ENCODE measurements at regions not wholly inside any gene's neighbourhood (a gene's known extent, or its start where the extent isn't known, plus 50 kb on each side); places are given as distances from the start of the nearest gene placed in this dataset.
"Not testable (repeated sequence)": the region's sequence is repeated elsewhere in the genome, so short reads cannot be mapped to it uniquely, and the experiment has no call there.

DNA sequence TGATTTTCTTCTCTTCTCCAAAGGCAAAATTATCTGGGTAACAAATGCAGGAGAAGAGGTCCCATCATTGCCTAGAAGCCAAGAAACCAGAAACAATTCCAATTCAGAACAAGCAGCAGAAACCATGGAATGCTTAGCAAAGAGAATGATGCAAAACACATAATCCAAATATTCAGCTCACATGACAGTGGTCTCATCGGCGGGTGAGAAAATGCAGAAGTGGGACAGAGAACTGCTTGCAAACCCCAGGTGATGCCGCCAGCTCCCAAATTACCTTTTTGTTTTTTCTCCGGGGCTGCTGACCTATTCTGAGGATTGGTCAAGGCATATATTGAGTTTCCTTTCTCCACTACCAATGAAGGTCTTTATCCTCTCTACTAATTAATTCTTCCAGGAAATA lies 99.7 kb downstream of the ZNF22 start:
- TF ChIP-seq FOXJ3 (CRISPR knock-in tag; IDR thresholded peaks at IDR 0.05; ENCODE audit: borderline replicate concordance): no peak
- TF ChIP-seq, protein P1, sequence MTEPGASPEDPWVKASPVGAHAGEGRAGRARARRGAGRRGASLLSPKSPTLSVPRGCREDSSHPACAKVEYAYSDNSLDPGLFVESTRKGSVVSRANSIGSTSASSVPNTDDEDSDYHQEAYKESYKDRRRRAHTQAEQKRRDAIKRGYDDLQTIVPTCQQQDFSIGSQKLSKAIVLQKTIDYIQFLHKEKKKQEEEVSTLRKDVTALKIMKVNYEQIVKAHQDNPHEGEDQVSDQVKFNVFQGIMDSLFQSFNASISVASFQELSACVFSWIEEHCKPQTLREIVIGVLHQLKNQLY (CRISPR knock-in tag; IDR thresholded peaks at IDR 0.05): no peak
- no peak for TF ChIP-seq ELF4 (CRISPR knock-in tag; IDR thresholded peaks at IDR 0.05; ENCODE audit: low read depth)
- TF ChIP-seq, protein P2, sequence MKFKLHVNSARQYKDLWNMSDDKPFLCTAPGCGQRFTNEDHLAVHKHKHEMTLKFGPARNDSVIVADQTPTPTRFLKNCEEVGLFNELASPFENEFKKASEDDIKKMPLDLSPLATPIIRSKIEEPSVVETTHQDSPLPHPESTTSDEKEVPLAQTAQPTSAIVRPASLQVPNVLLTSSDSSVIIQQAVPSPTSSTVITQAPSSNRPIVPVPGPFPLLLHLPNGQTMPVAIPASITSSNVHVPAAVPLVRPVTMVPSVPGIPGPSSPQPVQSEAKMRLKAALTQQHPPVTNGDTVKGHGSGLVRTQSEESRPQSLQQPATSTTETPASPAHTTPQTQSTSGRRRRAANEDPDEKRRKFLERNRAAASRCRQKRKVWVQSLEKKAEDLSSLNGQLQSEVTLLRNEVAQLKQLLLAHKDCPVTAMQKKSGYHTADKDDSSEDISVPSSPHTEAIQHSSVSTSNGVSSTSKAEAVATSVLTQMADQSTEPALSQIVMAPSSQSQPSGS (CRISPR knock-in tag; IDR thresholded peaks at IDR 0.05; ENCODE audit: borderline replicate concordance, low read depth): no peak
- no peak for TF ChIP-seq GABPB1 (CRISPR knock-in tag; IDR thresholded peaks at IDR 0.05)
- no peak for TF ChIP-seq CBFB (CRISPR knock-in tag; IDR thresholded peaks at IDR 0.05; ENCODE audit: low read depth)
- TF ChIP-seq ZNF671 (CRISPR knock-in tag; IDR thresholded peaks at IDR 0.05): no peak
- DNase-seq (ENCODE audit: low spot score) (no peak), ATAC-seq (no peak)
- H3K4me1 Mint-ChIP-seq: peaks cover 18% of the 10 kb centered on the region
- H3K4me3 Mint-ChIP-seq: no peak overlapping the region
- CTCF ChIA-PET: no interaction called here
- POLR2A ChIA-PET: no interaction called here
- H3K27me3 Mint-ChIP-seq (ENCODE audit: low read depth): no peaks in the 10 kb centered on the region; the same call in 1 of the 2 replicates
- peaks cover 4% of the 10 kb centered on the region; the same call in 1 of the 2 replicates for H3K9me3 Mint-ChIP-seq
- H3K27ac Mint-ChIP-seq: no peak overlapping the region
- no peaks in the 10 kb centered on the region for H3K36me3 Mint-ChIP-seq

DNA sequence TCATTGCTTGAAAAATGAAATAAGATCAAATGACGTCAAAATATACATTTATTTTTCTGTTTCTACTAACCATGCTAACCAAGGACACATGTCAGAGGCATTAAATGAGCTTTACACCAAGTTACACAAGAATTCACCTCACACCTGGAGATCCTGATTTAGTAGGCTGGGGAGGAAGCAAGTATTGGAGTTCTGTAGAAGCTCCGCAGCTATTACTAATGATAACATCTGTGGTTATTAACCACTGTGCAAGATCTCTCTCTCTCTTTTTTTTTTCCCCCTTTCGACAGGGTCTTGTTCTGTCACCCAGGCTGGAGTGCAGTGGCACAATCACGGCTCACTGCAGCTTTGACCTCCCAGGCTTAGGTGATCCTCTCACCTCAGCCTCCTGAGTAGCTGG lies 104.0 kb downstream of the ZNF22 start:
- no peaks in the 10 kb centered on the region for H3K36me3 Mint-ChIP-seq
- no peaks in the 10 kb centered on the region for H3K9me3 Mint-ChIP-seq
- ChIA-PET POLR2A (no interaction called here), CTCF (interaction anchor here (0.7 kb wide), 1 partner anchor 24 kb away, joined by 3 read pairs; no protein-coding TSS in a partner anchor)
- H3K27me3 Mint-ChIP-seq (ENCODE audit: low read depth): no peaks in the 10 kb centered on the region; the same call in 1 of the 2 replicates
- no peak overlapping the region for H3K27ac Mint-ChIP-seq
- H3K4me1 Mint-ChIP-seq: peaks cover 30% of the 10 kb centered on the region
- no peak for TF ChIP-seq ZNF232 (CRISPR knock-in tag; IDR thresholded peaks at IDR 0.05)
- no peak for TF ChIP-seq CREB1 (CRISPR knock-in tag; IDR thresholded peaks at IDR 0.05)
- TF ChIP-seq JAZF1 (CRISPR knock-in tag; IDR thresholded peaks at IDR 0.05): no peak
- TF ChIP-seq TP53 (CRISPR knock-in tag; IDR thresholded peaks at IDR 0.05): no peak
- H3K4me3 Mint-ChIP-seq: no peak overlapping the region
- ATAC-seq: no peak
- no peak for DNase-seq (ENCODE audit: low spot score)

DNA sequence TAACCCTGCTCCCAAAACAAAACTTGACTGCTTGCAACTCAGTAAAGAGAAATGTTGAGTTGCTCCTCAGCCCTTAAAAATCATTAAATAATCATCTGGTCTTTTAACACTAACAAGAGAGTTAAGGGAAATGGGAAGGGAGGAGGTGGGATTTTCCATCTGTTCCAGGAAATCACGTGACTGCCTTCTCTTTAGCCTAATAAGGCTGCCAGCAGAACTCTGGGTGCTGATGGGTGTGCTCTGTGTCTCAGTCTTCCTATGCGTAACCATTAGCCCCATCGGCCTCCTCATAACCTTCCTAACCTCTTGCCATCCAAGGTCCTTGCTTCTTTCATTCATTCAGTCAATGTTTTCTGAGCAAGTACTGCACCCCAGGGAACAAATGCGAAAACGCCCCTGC lies 104.6 kb downstream of the ZNF22 start:
- H3K4me3 Mint-ChIP-seq; H3K27ac Mint-ChIP-seq; DNase-seq (ENCODE audit: low spot score); H3K27me3 Mint-ChIP-seq (ENCODE audit: low read depth); H3K36me3 Mint-ChIP-seq; H3K9me3 Mint-ChIP-seq; POLR2A ChIA-PET: not testable (repeated sequence)
- CTCF ChIA-PET: interaction anchor here (0.7 kb wide), 1 partner anchor 25 kb away, joined by 3 read pairs; no protein-coding TSS in a partner anchor
- peak; percentile 39; the same call in 1 of the 2 replicates for ATAC-seq
- TF ChIP-seq, protein P3, sequence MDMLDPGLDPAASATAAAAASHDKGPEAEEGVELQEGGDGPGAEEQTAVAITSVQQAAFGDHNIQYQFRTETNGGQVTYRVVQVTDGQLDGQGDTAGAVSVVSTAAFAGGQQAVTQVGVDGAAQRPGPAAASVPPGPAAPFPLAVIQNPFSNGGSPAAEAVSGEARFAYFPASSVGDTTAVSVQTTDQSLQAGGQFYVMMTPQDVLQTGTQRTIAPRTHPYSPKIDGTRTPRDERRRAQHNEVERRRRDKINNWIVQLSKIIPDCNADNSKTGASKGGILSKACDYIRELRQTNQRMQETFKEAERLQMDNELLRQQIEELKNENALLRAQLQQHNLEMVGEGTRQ (CRISPR knock-in tag; IDR thresholded peaks at IDR 0.05): peak; percentile 52; the same call in 1 of the 2 replicates
- H3K4me1 Mint-ChIP-seq: peaks cover 30% of the 10 kb centered on the region

DNA sequence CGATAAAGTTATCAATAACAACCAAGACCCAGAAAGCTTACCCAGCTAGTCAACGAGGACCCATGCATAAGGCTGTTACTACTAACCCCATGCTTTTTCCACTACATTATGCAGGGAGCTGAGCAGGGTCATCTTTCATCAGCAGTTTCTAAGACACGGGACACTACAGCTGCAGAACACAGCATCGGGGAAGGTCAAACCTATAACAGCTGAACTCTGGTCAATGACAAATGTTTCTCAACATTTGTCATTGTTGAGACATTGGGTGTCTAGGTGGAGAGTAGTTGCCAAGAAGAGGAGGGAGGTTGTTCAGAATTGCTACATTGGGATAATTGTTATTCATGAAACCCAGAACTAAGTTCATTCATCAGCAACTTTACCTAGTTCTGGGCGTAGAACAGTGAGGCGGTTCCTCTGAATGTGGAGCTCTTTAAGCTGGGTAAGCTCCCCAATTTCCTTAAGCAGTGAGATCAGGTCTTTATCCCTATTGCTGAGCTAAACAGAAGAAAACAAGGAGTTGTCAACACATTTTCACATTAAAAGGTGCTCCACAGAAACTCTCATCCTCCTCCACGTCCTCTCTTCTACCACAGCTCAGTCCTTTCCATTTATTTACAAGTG lies 105.6 kb downstream of the ZNF22 start:
- CTCF ChIA-PET: no interaction called here
- no peak overlapping the region for H3K4me3 Mint-ChIP-seq
- TF ChIP-seq, protein P4, sequence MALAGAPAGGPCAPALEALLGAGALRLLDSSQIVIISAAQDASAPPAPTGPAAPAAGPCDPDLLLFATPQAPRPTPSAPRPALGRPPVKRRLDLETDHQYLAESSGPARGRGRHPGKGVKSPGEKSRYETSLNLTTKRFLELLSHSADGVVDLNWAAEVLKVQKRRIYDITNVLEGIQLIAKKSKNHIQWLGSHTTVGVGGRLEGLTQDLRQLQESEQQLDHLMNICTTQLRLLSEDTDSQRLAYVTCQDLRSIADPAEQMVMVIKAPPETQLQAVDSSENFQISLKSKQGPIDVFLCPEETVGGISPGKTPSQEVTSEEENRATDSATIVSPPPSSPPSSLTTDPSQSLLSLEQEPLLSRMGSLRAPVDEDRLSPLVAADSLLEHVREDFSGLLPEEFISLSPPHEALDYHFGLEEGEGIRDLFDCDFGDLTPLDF (CRISPR knock-in tag; IDR thresholded peaks at IDR 0.05): no peak
- TF ChIP-seq, protein P5, sequence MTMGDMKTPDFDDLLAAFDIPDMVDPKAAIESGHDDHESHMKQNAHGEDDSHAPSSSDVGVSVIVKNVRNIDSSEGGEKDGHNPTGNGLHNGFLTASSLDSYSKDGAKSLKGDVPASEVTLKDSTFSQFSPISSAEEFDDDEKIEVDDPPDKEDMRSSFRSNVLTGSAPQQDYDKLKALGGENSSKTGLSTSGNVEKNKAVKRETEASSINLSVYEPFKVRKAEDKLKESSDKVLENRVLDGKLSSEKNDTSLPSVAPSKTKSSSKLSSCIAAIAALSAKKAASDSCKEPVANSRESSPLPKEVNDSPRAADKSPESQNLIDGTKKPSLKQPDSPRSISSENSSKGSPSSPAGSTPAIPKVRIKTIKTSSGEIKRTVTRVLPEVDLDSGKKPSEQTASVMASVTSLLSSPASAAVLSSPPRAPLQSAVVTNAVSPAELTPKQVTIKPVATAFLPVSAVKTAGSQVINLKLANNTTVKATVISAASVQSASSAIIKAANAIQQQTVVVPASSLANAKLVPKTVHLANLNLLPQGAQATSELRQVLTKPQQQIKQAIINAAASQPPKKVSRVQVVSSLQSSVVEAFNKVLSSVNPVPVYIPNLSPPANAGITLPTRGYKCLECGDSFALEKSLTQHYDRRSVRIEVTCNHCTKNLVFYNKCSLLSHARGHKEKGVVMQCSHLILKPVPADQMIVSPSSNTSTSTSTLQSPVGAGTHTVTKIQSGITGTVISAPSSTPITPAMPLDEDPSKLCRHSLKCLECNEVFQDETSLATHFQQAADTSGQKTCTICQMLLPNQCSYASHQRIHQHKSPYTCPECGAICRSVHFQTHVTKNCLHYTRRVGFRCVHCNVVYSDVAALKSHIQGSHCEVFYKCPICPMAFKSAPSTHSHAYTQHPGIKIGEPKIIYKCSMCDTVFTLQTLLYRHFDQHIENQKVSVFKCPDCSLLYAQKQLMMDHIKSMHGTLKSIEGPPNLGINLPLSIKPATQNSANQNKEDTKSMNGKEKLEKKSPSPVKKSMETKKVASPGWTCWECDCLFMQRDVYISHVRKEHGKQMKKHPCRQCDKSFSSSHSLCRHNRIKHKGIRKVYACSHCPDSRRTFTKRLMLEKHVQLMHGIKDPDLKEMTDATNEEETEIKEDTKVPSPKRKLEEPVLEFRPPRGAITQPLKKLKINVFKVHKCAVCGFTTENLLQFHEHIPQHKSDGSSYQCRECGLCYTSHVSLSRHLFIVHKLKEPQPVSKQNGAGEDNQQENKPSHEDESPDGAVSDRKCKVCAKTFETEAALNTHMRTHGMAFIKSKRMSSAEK (CRISPR knock-in tag; IDR thresholded peaks at IDR 0.05; ENCODE audit: borderline replicate concordance): no peak
- TF ChIP-seq, protein P6, sequence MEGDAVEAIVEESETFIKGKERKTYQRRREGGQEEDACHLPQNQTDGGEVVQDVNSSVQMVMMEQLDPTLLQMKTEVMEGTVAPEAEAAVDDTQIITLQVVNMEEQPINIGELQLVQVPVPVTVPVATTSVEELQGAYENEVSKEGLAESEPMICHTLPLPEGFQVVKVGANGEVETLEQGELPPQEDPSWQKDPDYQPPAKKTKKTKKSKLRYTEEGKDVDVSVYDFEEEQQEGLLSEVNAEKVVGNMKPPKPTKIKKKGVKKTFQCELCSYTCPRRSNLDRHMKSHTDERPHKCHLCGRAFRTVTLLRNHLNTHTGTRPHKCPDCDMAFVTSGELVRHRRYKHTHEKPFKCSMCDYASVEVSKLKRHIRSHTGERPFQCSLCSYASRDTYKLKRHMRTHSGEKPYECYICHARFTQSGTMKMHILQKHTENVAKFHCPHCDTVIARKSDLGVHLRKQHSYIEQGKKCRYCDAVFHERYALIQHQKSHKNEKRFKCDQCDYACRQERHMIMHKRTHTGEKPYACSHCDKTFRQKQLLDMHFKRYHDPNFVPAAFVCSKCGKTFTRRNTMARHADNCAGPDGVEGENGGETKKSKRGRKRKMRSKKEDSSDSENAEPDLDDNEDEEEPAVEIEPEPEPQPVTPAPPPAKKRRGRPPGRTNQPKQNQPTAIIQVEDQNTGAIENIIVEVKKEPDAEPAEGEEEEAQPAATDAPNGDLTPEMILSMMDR (IDR thresholded peaks at IDR 0.05): no peak
- TF ChIP-seq SMAD4 (CRISPR knock-in tag; IDR thresholded peaks at IDR 0.05) (no peak), SMAD3 (CRISPR knock-in tag; IDR thresholded peaks at IDR 0.05; ENCODE audit: borderline replicate concordance) (no peak)

More for the DNA sequence above, 105.6 kb downstream of the ZNF22 start:
- Mint-ChIP-seq H3K36me3 (no peaks in the 10 kb centered on the region), H3K4me1 (peaks cover 30% of the 10 kb centered on the region), H3K27ac (peak overlapping the region; percentile 64; the same call in 1 of the 2 replicates), H3K27me3 (ENCODE audit: low read depth) (no peaks in the 10 kb centered on the region; the same call in 1 of the 2 replicates), H3K9me3 (no peaks in the 10 kb centered on the region)
- peak; percentile 48 for ATAC-seq
- POLR2A ChIA-PET: no interaction called here
- DNase-seq (ENCODE audit: low spot score): no peak
